Bronchial epithelial cell (primary cell): ENCODE measurements at regions not wholly inside any gene's neighbourhood (a gene's known extent, or its start where the extent isn't known, plus 50 kb on each side); places are given as distances from the start of the nearest gene placed in this dataset.

Experiments
- DNase-seq: peaks from one replicate; pipeline ENCODE4 v3.0.0-alpha.2; 2010; ENCODE audit warnings: low read depth
- FAIRE-seq: peaks from 2 replicates; lab custom pipeline; 2011; peaks lifted over from hg19 to GRCh38; lab: Jason Lieb, UNC
- H3K27me3 ChIP-seq: 2 replicates; pipeline ENCODE4 v1.5.1; 2011; ENCODE audit warnings: low read length; ENCODE audit not compliant: control insufficient read depth, insufficient read depth
- H3K36me3 ChIP-seq: 2 replicates; pipeline ENCODE4 v1.5.1; 2011; ENCODE audit warnings: low read length; ENCODE audit not compliant: control insufficient read depth, insufficient read depth
- H3K4me3 ChIP-seq: 2 replicates; pipeline ENCODE4 v1.5.1; 2011; ENCODE audit warnings: mild to moderate bottlenecking, low read depth, low read length, control low read depth
- TF ChIP-seq, protein P1 (sequence below): IDR thresholded peaks from 2 replicates; pipeline ENCODE4 v1.5.1; 2011; ENCODE audit warnings: mild to moderate bottlenecking, moderate library complexity, low read length, control low read depth, inconsistent platforms; ENCODE audit not compliant: insufficient read depth, severe bottlenecking

DNA sequence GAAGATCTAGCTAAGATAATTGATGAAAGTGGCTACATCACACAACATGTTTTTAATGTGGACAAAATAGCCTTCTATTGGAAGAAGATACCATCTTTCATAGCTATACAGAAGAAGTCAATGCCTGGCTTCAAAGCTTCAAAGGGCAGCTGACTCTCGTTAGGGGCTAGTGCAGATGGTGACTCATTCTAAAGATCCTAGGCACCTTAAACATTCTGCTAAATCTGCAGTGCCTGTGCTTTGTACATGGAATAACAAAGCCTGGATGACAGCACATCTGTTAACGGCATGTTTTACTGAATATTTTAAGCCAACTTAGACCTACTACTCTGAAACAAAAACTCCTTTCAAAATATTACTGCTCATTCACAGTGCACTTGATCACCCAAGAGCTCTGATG, 65.6 kb upstream of the USP24 start:
- FAIRE-seq = no peak

DNA sequence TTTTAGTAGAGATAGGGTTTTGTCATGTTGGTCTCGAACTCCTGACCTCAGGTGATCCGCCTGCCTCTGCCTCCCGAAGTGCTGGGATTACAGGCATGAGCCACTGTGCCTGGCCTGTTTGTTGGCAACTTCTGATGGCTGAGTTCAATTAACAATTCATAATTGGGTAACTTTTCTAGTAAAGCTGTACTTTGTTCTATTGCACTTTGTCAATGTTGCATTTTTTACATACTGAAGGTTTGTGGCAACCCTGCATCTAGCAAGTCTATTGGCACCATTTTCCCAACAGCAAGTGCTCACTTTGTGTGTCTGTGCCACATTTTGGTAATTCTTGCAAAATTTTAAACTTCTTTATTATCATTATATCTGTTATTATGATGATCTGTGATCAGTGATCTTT, 64.5 kb upstream of the USP24 start:
- DNase-seq (no peak), FAIRE-seq (no peak)
- H3K36me3 ChIP-seq = no peaks in the 10 kb centered on the region
- H3K27me3 ChIP-seq = no peaks in the 10 kb centered on the region
- TF ChIP-seq, protein P1, sequence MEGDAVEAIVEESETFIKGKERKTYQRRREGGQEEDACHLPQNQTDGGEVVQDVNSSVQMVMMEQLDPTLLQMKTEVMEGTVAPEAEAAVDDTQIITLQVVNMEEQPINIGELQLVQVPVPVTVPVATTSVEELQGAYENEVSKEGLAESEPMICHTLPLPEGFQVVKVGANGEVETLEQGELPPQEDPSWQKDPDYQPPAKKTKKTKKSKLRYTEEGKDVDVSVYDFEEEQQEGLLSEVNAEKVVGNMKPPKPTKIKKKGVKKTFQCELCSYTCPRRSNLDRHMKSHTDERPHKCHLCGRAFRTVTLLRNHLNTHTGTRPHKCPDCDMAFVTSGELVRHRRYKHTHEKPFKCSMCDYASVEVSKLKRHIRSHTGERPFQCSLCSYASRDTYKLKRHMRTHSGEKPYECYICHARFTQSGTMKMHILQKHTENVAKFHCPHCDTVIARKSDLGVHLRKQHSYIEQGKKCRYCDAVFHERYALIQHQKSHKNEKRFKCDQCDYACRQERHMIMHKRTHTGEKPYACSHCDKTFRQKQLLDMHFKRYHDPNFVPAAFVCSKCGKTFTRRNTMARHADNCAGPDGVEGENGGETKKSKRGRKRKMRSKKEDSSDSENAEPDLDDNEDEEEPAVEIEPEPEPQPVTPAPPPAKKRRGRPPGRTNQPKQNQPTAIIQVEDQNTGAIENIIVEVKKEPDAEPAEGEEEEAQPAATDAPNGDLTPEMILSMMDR = no peak
- H3K4me3 ChIP-seq = no peak overlapping the region

More for the DNA sequence above, 65.6 kb upstream of the USP24 start:
- DNase-seq = no peak
- TF ChIP-seq, protein P1 = no peak
- H3K4me3 ChIP-seq = no peak overlapping the region
- H3K27me3 ChIP-seq = no peaks in the 10 kb centered on the region
- no peaks in the 10 kb centered on the region for H3K36me3 ChIP-seq

DNA sequence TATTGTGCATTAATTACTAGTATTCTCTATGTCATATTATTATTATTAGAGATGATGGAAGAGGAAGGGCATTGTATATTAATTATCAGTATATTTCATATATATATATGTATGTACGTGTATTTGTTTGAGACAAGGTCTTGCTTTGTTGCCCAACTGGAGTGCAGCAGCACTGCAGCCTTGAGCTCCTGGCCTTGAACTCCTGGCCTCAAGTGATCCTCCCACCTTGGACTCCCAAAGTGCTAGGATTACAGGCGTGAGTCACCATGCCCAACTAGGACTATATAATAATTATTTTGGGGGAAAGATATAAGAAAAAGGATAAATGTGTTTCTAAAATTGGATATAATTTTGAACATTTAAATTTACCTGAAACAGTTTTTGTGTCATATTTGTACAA, 63.2 kb upstream of the USP24 start:
- TF ChIP-seq, protein P1 = no peak
- DNase-seq (no peak), FAIRE-seq (no peak)
- Histone ChIP-seq H3K27me3 (no peaks in the 10 kb centered on the region), H3K36me3 (no peaks in the 10 kb centered on the region), H3K4me3 (no peak overlapping the region)

DNA sequence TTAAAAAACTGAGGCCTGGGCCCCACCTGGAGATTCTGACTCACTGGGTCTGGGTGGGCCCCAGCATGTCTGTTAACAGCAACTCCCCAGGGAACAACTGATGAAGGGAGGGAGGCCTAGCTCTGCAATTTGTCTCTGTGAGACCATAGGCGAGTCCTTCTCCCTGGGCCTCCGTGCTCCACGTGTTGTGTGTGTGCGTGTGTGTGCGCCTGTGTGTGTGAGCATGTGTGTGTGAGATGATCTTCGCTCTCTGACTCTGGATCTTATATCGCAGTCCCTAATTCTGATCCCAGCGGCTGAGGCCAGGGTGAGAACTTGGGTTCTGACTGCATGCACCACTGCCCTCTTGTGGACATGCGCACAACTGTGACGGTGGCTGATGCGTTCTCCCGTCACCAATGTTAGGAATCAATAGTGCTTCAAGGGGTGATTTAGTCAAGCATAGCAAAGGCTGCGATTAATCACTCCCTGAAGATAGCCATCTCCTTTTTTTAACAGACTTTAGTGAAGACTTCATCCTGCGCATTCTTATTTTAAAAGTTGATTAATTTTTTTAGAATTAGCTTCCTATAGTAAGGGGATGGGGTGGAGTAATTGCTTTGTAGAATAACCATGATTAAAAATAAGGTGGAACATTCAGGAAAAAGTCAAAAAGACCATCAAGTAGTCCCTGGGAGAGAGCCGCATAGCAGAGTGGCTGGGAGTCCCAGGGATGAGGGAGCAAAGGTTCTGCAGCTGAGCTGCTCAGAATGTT, 62.4 kb upstream of the USP24 start:
- Histone ChIP-seq H3K27me3 (no peaks in the 10 kb centered on the region), H3K36me3 (no peaks in the 10 kb centered on the region), H3K4me3 (no peak overlapping the region)
- peak; percentile 67 for DNase-seq
- TF ChIP-seq, protein P1 = peak; percentile 87
- no peak for FAIRE-seq

DNA sequence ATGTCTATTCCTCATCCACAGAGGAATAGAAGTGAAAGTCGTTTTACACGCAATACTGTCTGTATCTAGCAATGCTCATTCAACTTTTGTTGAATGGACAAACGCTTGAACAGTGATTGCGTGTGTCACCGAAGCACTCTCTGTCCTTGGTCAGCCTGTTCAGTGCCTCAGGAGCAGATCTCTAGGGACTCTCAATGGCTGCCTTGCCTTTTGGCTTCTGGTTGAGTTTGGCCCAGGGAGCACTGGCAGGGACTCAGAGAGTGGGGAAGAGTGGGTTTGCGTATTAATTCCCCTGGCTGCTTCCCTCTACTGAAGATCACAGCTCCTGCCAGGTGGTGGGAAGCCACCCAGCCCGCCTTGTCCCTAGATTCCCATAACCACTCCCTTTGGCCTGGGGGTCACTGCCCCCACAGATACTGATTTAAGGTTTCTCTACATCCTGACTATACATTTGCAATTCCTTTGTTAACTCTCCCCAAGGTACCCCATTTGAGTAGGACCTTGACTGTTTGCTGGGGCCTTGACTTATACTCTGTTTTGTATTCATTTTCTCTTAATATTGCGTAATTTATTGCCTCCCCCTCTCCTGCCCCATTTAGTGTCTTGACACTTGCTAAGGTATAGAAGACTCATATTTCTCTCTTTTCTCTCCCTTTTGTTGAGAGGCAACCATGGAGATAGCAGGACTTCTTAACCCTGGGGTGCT, 61.7 kb upstream of the USP24 start:
- H3K4me3 ChIP-seq = no peak overlapping the region
- H3K27me3 ChIP-seq = no peaks in the 10 kb centered on the region
- H3K36me3 ChIP-seq = no peaks in the 10 kb centered on the region
- TF ChIP-seq, protein P1 = no peak
- DNase-seq (no peak), FAIRE-seq (no peak)
